GM19395 (cell line): ENCODE measurements at regions not wholly inside any gene's neighbourhood (a gene's known extent, or its start where the extent isn't known, plus 50 kb on each side); places are given as distances from the start of the nearest gene placed in this dataset.

ENCODE experiments used
- ATAC-seq: cut with Tn5 transposase; IDR thresholded peaks from one replicate; pipeline ENCODE4 v1.9.1; 2021; ENCODE audit warnings: mild to moderate bottlenecking, moderate library complexity; ENCODE audit not compliant: unreplicated experiment

GRCh38 chr5:74299833-74300232, 340.7 kb downstream of the ENC1 start:
- no peak for ATAC-seq

- no peak for ATAC-seq
Measured at GRCh38 chr5:74296685-74297408, 343.7 kb downstream of the ENC1 start.

- no peak for ATAC-seq
Measured at GRCh38 chr5:74295676-74296075, 344.9 kb downstream of the ENC1 start.

GRCh38 chr5:74295141-74295540, 345.4 kb downstream of the ENC1 start:
- no peak for ATAC-seq

- no peak for ATAC-seq
Measured at GRCh38 chr5:74294231-74294705, 346.3 kb downstream of the ENC1 start.

- no peak for ATAC-seq
Measured at GRCh38 chr5:74293182-74293581, 347.3 kb downstream of the ENC1 start.

- ATAC-seq = no peak
Measured at GRCh38 chr5:74290634-74291241, 349.8 kb downstream of the ENC1 start.

DNA sequence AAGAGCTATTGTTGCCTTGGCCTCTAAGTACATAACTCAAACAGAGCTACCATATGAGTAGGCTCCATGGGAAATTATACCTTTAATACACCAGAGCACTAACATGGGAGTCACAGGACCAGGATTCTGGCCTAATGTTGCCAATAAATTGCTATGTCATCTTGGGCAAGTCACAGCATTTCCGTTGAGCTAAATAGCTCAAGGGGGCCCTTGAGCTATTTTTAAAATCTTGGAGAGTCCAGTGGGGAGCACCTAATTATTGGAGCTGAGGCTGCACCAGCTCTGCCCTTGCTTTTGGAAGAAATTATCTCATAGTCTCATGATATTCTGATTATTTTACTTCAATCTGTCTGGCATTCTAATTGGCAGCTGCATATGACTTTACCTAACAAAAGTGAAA, 350.8 kb downstream of the ENC1 start:
- ATAC-seq = no peak

GRCh38 chr5:74289238-74289637, 351.3 kb downstream of the ENC1 start:
- ATAC-seq = no peak

- no peak for ATAC-seq
Measured at GRCh38 chr5:74288448-74289108, 351.9 kb downstream of the ENC1 start.

GRCh38 chr5:74288038-74288437, 352.5 kb downstream of the ENC1 start:
- ATAC-seq = no peak

- ATAC-seq = no peak
Measured at GRCh38 chr5:74286734-74287695, 353.5 kb downstream of the ENC1 start.

DNA sequence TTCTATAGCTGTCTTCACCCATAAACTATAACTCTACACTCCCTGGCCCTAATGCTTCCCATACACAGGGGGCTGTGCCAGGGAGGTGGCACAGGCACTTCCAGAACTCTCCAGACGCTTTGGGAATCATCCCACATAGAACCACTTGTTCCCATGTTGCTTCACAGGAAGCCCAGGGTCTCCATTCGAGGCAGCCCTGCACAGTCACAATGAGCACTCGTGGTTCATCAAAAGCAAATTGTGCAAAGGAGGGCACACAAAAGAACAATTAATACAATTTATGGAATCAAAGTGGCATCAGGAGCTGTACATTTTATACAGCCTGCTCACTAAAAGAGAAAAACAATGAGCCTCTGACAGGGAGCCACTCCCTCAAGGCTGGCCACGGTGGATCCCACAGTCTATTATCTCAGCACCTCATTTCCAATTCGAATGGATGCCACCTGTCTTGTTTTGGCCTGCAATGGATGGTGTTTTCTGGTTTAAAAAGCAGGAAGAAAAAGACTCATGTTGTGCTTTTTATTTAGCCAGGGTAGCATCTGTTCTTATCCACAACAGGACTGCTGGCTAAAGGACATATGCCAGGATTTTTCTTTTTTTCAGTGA, 354.8 kb downstream of the ENC1 start:
- ATAC-seq = no peak

GRCh38 chr5:74282490-74282889, 358.0 kb downstream of the ENC1 start:
- ATAC-seq = no peak

DNA sequence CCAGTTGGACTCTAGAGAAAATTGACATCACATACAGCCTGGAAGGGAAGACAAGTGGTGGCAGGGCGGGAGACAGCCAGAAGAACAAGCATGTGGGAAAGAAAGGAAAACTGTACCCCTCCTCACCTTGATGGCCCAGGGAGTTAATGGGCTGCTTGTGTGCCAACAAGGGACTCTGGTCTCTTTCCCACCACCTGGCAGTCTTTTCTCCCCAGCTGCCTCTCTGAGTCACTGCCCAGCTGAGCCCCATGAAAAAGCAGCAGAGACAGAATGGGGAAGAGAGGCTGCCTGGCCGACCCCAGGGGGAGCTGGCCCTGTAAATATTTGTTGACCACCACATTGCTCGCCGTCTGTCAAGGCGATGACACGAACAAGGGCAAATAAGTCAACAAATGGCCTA, 359.4 kb downstream of the ENC1 start:
- ATAC-seq = no peak

DNA sequence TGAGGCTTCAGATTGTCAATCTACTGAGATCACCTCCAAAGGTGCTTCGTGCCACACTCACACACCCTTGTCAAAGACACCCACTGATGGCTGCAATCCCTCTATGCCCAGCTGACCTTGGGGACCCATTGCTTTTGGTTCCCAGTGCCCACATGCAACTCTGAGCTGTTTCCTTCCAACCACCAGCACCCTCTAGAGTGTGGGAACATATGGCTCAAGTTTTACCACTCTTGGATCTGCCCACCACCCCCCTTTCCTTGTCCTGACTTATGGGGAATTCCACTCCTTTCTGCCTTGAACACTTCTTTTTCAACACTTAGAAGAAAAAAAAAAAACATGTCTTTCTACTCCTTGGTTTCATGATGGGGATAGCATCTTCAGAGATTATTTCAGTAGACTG, 360.2 kb downstream of the ENC1 start:
- ATAC-seq = no peak

DNA sequence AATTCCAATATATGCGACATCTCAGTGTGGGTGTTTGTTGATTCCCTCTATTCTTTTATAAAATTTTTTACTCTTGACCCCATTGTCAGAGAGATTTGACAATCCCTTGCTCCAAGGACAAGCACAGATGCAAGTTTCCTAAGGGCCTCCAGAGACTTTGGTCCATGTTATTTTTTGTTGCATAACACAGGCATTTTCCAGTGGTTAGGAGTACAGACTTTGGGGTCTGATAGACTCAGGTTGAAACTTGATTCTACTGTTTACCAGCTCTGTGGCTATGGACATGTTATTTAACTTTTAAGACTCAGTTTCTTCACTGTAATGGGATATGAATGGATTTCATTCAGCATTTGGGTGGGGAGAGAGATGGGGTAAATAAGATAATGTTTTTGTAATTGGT, 361.3 kb downstream of the ENC1 start:
- no peak for ATAC-seq

DNA sequence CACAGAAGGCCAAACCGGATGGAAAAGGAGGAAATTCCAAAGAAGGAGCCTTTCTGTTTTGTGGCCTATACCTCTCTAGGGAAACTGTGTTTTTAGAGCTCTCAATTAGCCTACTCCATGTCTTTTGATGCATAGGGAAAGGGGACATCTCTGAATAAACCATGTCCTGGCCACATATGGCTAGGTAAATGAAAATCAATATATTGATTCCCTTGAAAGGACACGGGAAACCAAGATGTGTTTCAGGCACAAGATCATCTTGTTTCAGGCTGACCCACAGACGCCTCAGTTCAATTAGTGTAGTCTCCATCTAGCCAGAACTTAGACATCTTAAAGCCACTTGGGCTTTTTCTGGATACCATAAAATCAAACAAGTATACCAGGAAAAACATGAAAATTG, 363.1 kb downstream of the ENC1 start:
- ATAC-seq = no peak

- ATAC-seq = no peak
Measured at GRCh38 chr5:74275171-74275992, 365.1 kb downstream of the ENC1 start.

DNA sequence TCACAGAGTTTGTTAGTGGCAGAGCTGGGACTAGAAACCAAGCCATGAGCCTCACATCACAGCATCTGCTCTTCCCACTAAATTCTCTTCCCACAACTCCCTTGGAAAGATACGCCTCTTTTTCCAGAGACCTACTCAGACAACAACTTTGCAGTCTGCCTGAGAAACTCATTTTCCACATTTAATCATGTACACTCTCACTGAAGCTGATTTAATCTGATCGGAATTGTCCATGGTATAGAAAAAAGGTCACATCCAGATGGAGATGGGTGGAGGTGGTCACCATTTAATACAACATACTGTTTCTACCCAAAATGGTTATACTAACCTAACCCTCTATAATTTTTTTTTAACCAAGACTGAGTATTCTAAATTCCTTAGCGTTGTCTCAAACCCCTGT, 366.2 kb downstream of the ENC1 start:
- ATAC-seq = no peak
